GM18508 (cell line): ENCODE measurements at regions not wholly inside any gene's neighbourhood (a gene's known extent, or its start where the extent isn't known, plus 50 kb on each side); places are given as distances from the start of the nearest gene placed in this dataset.
"Not testable (repeated sequence)": the region's sequence is repeated elsewhere in the genome, so short reads cannot be mapped to it uniquely, and the experiment has no call there.

Experiments
- ATAC-seq: cut with Tn5 transposase; IDR thresholded peaks from one replicate; pipeline ENCODE4 v1.9.1; 2021; ENCODE audit warnings: moderate number of reproducible peaks; ENCODE audit not compliant: insufficient read depth, unreplicated experiment

GRCh38 chr7:98724591-98724990 is 107.5 kb downstream of the NPTX2 start:
- ATAC-seq = no peak

GRCh38 chr7:98727146-98727709 is 110.1 kb downstream of the NPTX2 start:
- no peak for ATAC-seq

GRCh38 chr7:98728555-98728954 is 111.5 kb downstream of the NPTX2 start:
- ATAC-seq = no peak

DNA sequence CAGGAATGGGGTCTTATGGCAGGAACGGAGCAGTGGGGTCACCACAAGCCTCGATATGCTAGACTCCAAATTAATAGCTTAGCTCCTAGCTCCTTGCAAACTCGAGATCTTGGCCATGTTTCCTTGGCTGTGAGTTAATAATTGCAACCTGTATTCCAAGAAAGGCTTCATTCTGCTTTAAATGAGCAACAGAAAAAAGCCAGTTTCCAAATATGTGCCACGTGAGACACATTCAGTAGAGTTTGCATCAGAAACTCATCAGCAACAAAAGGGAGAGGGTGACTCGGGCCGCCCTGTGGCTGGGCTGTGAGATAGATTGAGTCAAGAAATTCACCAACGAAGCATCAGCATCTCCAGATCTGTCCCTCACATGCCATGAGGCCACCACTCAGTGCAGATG is 112.0 kb downstream of the NPTX2 start:
- ATAC-seq = no peak

GRCh38 chr7:98730326-98730725 is 113.2 kb downstream of the NPTX2 start:
- no peak for ATAC-seq

DNA sequence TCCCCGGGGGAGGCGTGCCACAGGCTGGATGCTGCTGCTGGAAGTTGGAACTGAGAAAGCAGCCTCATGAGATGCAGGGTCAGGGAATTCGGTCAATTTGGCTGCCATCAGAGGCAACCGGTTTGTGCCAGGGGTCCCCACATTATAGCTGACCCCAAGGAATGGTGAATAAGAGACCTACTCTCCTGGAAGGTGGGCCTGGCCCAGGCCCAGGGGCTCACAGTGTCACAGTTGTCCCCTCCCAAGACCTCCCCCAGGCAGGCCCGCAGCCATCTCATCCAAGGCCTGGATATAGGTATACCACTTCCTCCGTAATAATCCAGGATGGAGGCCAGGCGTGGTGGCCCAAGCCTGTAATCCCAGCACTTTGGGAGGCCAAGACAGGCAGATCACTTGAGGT is 114.6 kb downstream of the NPTX2 start:
- ATAC-seq = no peak

GRCh38 chr7:98733036-98733435 is 116.0 kb downstream of the NPTX2 start:
- no peak for ATAC-seq

DNA sequence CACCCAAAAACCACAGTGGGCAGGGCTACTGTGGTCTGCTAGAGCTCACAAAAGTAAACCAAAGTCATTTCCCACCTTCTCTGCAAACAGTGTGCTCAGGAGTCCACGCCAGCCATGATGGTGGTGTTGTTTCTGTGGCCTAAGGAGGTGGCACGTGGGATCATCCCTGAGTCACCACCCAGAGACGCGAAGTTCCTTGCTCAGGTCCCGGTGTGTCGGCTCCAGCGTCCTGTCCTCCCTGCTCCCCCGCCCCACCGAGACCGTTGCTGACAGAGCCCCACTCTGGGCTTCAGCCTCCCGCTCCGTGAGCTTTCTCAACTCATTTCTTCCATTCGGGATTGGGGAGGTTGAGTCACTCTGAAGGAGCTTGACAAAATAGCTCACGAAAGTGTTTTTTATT is 118.7 kb downstream of the NPTX2 start:
- ATAC-seq = no peak

GRCh38 chr7:98736461-98736860 is 119.4 kb downstream of the NPTX2 start:
- not testable (repeated sequence) for ATAC-seq

DNA sequence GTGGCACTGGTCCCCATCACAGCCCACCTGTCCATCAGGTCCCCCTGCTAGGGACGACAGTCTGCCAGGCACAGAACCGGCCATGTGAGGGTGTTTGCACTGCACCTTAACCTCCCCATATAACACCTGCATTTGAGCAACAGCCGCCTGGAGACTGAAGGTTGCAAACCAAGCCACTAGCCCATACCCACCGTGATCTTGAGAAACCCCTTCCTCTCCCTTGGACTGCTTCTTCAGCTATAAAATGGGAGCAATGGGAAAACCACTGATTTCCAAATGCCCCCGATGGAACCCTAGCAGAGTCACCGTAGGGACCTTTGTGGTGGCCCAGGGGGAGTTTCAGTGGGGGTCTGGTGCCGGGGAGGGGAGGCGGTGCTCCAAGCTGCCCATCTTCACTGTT is 120.1 kb downstream of the NPTX2 start:
- no peak for ATAC-seq

- ATAC-seq = no peak
These were observed 123.6 kb downstream of the NPTX2 start for GRCh38 chr7:98740643-98741042.

DNA sequence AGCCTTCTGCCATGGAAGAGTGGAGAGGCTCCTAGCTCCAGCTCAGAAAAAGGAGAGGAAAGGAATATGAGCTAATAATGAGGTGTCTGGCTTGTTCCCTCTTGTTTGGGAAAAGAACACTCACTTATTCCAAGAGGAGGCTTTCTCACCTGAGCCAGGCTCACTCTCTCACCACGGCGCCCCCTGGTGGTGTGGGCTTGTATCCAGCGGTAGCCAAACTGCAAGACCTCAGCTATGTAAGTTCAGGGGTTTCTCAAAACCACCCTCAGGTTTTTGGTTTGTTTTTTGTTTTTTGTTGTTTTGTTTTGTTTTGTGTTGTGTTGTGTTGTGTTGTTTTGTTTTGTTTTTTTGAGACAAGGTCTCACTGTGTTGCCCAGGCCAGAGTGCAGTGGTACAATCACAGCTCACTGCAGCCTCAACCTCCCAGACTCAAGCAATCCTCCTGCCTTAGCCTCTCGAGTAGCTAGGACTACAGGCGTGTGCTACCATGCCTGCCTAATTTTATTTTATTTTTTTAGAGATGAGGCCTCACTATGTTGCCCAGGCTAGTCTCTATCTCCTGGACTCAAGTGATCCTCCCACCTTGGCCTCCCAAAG is 124.0 kb downstream of the TMEM130 start:
- no peak for ATAC-seq

- no peak for ATAC-seq
These were observed 121.7 kb downstream of the TMEM130 start for GRCh38 chr7:98748090-98748489.

GRCh38 chr7:98753176-98753575 is 116.6 kb downstream of the TMEM130 start:
- no peak for ATAC-seq

DNA sequence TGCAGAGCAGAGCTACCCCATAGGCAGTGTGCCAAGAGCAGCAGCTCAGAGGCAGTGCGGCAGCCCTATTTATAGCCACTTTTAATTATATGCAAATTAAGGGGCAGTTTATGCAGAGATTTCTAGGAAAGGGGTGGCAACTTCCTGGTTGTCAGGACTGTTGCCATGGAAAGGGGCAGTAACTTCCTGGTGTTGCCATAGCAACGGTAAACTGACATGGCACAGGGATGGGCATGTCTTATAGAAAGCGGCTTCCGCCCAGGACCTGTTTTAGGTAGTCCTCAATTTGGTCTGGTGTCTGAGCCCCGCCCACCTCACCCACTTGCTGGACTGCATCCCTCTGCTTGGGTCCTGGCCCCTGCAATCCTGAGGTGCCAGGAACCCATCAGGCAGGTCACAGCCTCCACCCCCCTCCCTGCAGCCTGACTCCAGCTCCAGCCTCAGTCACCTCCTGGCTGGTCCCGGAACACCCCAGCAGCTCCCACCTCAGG is 115.8 kb downstream of the TMEM130 start:
- no peak for ATAC-seq

DNA sequence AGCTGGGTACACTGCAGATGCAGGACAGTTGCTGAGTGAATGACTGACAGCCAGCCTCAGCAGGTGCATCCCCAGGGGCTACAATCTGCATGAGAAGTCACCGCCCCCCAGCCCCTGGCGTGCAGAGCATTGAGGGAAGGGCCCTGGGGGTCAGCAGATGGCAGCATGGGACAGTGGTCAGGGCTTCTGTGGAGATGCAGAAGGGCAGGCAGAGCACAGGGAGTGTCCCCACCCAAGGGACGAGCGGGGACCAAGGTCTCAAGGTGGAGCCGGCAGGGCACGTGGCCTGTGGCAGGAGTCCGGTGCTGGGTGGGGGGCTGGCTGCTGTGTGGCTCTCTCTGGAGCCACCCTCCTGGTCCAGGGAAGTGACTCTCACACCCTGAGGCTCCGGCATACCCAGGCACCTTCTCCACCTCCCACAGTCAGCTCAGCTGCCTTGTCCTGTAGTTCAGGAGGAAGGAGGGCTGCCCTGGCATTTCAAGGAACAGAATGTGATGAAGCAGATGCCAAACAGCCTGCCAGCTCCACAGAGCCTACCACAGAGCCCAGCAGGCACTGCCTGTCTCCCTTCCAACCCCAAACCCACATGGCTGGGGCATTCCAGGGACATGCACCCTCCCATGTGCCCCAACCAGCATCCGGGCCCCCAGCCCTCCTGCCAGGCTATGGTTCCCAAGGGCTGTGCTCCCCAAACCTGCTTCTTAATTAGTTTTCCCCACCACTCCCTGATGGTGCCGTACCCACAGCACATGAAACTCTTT is 114.5 kb downstream of the TMEM130 start:
- ATAC-seq = no peak

GRCh38 chr7:98758157-98758556 is 111.7 kb downstream of the TMEM130 start:
- no peak for ATAC-seq

DNA sequence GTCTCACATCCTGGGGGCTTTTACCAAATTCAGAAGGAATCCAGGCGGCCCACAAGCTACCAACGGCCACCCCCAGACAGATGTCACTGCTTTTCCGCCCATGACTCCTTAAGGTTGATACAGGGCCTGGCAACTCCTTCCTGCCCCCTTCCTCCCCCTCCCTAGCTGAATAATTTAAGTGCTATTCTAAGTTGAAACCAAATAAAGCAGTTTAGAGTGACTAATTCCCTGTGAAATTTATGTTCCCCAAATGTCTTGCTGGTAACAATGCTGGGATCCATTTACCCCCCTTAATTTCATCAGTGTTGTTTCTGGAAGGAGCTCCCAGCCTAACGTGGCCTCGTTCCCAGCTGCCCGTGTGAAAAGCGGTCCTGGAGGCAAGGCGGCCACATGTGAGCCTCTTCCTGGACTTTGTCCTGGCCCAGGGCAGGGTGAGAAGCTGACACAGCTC is 109.6 kb downstream of the TMEM130 start:
- no peak for ATAC-seq

DNA sequence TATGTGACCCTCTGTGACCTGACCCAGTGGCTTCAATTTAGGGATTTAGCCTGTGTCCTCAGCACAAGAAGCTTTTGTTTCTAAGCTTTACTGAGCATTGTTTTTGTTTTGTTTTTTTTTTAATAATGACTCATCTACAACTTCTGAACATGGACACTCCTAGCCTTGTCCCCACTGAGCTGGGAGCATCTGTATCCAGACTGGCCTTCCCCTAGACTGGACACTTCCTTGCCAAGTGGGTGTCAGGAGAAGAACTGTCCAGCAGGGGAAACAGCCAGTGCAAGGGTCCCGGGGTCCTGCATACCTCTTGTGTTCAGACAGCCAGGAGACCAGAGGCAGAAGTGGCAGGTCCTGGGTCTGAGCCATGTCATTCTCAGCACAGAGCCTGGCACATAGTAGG is 108.6 kb downstream of the TMEM130 start:
- no peak for ATAC-seq

- no peak for ATAC-seq
These were observed 107.2 kb downstream of the TMEM130 start for GRCh38 chr7:98762620-98763019.

- no peak for ATAC-seq
These were observed 106.4 kb downstream of the TMEM130 start for GRCh38 chr7:98763441-98763840.

DNA sequence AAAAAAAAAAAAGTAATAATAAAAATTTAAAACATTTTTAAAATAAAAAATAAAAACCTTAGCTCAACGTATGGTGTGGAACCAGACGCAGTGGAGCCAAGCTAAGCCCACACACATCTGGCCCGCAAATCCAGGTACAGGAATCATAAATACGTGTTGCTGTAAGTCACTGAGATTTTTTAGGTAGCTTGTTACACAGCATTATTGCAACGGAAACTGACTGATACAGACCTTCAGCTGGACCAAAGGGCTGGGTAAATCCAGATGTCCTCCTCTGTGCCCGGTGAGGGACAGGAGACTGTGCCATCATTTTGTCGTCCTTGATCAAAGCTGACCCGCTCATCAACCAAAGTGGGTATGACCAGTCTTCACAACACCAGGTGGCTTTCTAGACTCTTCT is 104.9 kb downstream of the TMEM130 start:
- no peak for ATAC-seq
